ENCODE measurements at regions not wholly inside any gene's neighbourhood (a gene's known extent, or its start where the extent isn't known, plus 50 kb on each side); places are given as distances from the start of the nearest gene placed in this dataset.

GRCh38 chr7:113405296-113406056 lies 287.1 kb upstream of the SMIM30 start:
- Histone ChIP-seq H3K4me1 (no peaks in the 10 kb centered on the region), H3K27me3 (no peaks in the 10 kb centered on the region), H3K36me3 (no peaks in the 10 kb centered on the region), H3K4me3 (no peak overlapping the region), H3K27ac (no peak overlapping the region), H3K9me3 (no peaks in the 10 kb centered on the region)
- in situ Hi-C loops (cut with MboI; ENCODE audit: low pct_ligation_motif_present in 1 of 4, low pct_unique_long_range_greater_than_20kb in 1 of 4, low sequenced_read_pairs in 3 of 4): loop anchor here in 3 of 4 donors (25.0 kb wide), 4 partner anchors 393 to 1668 kb away; no protein-coding TSS in a partner anchor
- WGBS, 2 donors (ENCODE audit: low coverage in 1 of 2): 76 to 91% methylated on average over 4 of the region's 4 CpGs
- intact Hi-C loops (cut with DNase I; ENCODE audit: low total_unique reads): no loop called here
- DNase-seq: no peak
- TF ChIP-seq, protein P1, sequence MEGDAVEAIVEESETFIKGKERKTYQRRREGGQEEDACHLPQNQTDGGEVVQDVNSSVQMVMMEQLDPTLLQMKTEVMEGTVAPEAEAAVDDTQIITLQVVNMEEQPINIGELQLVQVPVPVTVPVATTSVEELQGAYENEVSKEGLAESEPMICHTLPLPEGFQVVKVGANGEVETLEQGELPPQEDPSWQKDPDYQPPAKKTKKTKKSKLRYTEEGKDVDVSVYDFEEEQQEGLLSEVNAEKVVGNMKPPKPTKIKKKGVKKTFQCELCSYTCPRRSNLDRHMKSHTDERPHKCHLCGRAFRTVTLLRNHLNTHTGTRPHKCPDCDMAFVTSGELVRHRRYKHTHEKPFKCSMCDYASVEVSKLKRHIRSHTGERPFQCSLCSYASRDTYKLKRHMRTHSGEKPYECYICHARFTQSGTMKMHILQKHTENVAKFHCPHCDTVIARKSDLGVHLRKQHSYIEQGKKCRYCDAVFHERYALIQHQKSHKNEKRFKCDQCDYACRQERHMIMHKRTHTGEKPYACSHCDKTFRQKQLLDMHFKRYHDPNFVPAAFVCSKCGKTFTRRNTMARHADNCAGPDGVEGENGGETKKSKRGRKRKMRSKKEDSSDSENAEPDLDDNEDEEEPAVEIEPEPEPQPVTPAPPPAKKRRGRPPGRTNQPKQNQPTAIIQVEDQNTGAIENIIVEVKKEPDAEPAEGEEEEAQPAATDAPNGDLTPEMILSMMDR (IDR thresholded peaks at IDR 0.05): no peak
- TF ChIP-seq POLR2AphosphoS5 (IDR thresholded peaks at IDR 0.05): no peak
- TF ChIP-seq EP300 (IDR thresholded peaks at IDR 0.05; ENCODE audit: low read depth): no peak
- TF ChIP-seq POLR2A (IDR thresholded peaks at IDR 0.05): no peak

DNA sequence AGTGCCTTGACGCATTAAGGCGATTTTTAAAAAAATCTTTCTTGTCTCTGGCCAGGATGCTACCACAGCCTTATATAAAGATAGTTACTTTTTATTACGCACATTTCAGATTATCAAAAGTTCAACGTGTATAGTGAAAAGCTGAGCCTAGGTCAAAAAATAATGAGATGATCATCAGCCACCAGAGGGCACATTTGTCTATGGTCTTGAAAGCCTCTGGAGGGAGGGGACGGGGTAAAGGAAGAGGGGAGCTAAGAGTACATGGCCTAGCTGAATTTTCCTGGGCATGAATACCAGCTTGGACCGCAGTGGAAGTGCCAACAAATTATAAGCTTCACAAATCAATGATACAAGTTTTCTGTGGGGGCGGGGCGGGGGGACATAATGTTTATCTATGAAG lies 285.9 kb upstream of the SMIM30 start:
- Histone ChIP-seq H3K4me3 (no peak overlapping the region), H3K27ac (no peak overlapping the region), H3K4me1 (no peaks in the 10 kb centered on the region), H3K9me3 (no peaks in the 10 kb centered on the region), H3K36me3 (no peaks in the 10 kb centered on the region), H3K27me3 (no peaks in the 10 kb centered on the region)
- intact Hi-C loops (cut with DNase I; ENCODE audit: low total_unique reads): no loop called here
- no peak for DNase-seq
- TF ChIP-seq EP300 (IDR thresholded peaks at IDR 0.05; ENCODE audit: low read depth) (no peak), POLR2A (IDR thresholded peaks at IDR 0.05) (no peak), POLR2AphosphoS5 (IDR thresholded peaks at IDR 0.05) (no peak)
- TF ChIP-seq, protein P1 (IDR thresholded peaks at IDR 0.05): no peak
- in situ Hi-C loops (cut with MboI; ENCODE audit: low pct_ligation_motif_present in 1 of 4, low pct_unique_long_range_greater_than_20kb in 1 of 4, low sequenced_read_pairs in 3 of 4): loop anchor here in 3 of 4 donors (25.0 kb wide), 4 partner anchors 392 to 1667 kb away; no protein-coding TSS in a partner anchor
- 49 to 63% methylated on average over 6 to 8 of the region's 8 CpGs for WGBS, 2 donors (ENCODE audit: low coverage in 1 of 2)

GRCh38 chr7:113402482-113402881 lies 284.1 kb upstream of the SMIM30 start:
- Histone ChIP-seq H3K4me1 (no peaks in the 10 kb centered on the region), H3K27me3 (no peaks in the 10 kb centered on the region), H3K4me3 (no peak overlapping the region), H3K27ac (no peak overlapping the region), H3K36me3 (no peaks in the 10 kb centered on the region), H3K9me3 (no peaks in the 10 kb centered on the region)
- intact Hi-C loops (cut with DNase I; ENCODE audit: low total_unique reads): no loop called here
- in situ Hi-C loops (cut with MboI; ENCODE audit: low pct_ligation_motif_present in 1 of 4, low pct_unique_long_range_greater_than_20kb in 1 of 4, low sequenced_read_pairs in 3 of 4): loop anchor here in 3 of 4 donors (25.0 kb wide), 4 partner anchors 390 to 1665 kb away; no protein-coding TSS in a partner anchor
- TF ChIP-seq EP300 (IDR thresholded peaks at IDR 0.05; ENCODE audit: low read depth): no peak
- TF ChIP-seq POLR2AphosphoS5 (IDR thresholded peaks at IDR 0.05): no peak
- TF ChIP-seq POLR2A (IDR thresholded peaks at IDR 0.05): no peak
- TF ChIP-seq, protein P1 (IDR thresholded peaks at IDR 0.05): no peak
- DNase-seq: no peak

DNA sequence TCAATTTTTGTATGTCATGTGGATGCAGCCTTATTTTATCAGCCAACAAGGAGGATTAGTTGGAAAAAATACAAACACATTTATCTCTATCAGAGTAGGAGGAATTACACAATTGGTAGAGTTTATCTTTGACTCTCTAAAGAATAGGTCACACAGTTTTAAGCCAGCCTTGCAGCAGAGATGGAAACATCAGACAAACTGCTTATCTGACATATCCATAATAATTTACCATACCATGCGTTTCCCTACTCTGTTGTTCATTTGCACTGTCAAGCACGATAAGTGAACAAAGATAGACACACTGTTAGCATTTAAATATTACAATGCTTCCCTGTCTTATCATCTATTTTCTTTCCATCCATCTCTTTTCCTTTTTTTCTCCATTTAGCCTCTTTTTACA lies 283.7 kb upstream of the SMIM30 start:
- 44 to 67% methylated on average over 2 of the region's 2 CpGs for WGBS, 2 donors (ENCODE audit: low coverage in 1 of 2)
- no peak overlapping the region for H3K27ac ChIP-seq
- no peaks in the 10 kb centered on the region for H3K27me3 ChIP-seq
- no peak overlapping the region for H3K4me3 ChIP-seq
- in situ Hi-C loops (cut with MboI; ENCODE audit: low pct_ligation_motif_present in 1 of 4, low pct_unique_long_range_greater_than_20kb in 1 of 4, low sequenced_read_pairs in 3 of 4) (loop anchor here in 3 of 4 donors (25.0 kb wide), 4 partner anchors 390 to 1665 kb away; no protein-coding TSS in a partner anchor), intact Hi-C loops (cut with DNase I; ENCODE audit: low total_unique reads) (no loop called here)
- H3K9me3 ChIP-seq: no peaks in the 10 kb centered on the region
- H3K36me3 ChIP-seq: no peaks in the 10 kb centered on the region
- no peaks in the 10 kb centered on the region for H3K4me1 ChIP-seq
- DNase-seq: no peak
- no peak for TF ChIP-seq EP300 (IDR thresholded peaks at IDR 0.05; ENCODE audit: low read depth)

Measured in transverse colon (tissue), 4 donors.